GM18519 (cell line): ENCODE measurements at regions not wholly inside any gene's neighbourhood (a gene's known extent, or its start where the extent isn't known, plus 50 kb on each side); places are given as distances from the start of the nearest gene placed in this dataset.

Source experiments
- ATAC-seq: cut with Tn5 transposase; IDR thresholded peaks from one replicate; pipeline ENCODE4 v1.9.1; 2021; ENCODE audit warnings: mild to moderate bottlenecking, moderate library complexity; ENCODE audit not compliant: unreplicated experiment, low FRiP score

- no peak for ATAC-seq
Observed at GRCh38 chr12:20268771-20269170, 99.6 kb upstream of the PDE3A start.

GRCh38 chr12:20269337-20270067, 98.8 kb upstream of the PDE3A start:
- no peak for ATAC-seq

- ATAC-seq, result no peak
Observed at GRCh38 chr12:20270557-20270956, 97.8 kb upstream of the PDE3A start.

- no peak for ATAC-seq
Observed at GRCh38 chr12:20272161-20272560, 96.2 kb upstream of the PDE3A start.

- no peak for ATAC-seq
Observed at GRCh38 chr12:20272801-20273200, 95.5 kb upstream of the PDE3A start.

- ATAC-seq, result no peak
Observed at GRCh38 chr12:20274008-20274407, 94.3 kb upstream of the PDE3A start.

- no peak for ATAC-seq
Observed at GRCh38 chr12:20278276-20278675, 90.1 kb upstream of the PDE3A start.

- ATAC-seq, result no peak
Observed at GRCh38 chr12:20280515-20280914, 87.8 kb upstream of the PDE3A start.

- ATAC-seq, result no peak
Observed at GRCh38 chr12:20282401-20282800, 85.9 kb upstream of the PDE3A start.

- ATAC-seq, result no peak
Observed at GRCh38 chr12:20283482-20283881, 84.9 kb upstream of the PDE3A start.

GRCh38 chr12:20289520-20289919, 78.8 kb upstream of the PDE3A start:
- no peak for ATAC-seq

- no peak for ATAC-seq
Observed at GRCh38 chr12:20300457-20300856, 67.9 kb upstream of the PDE3A start.

GRCh38 chr12:20305470-20305869, 62.9 kb upstream of the PDE3A start:
- no peak for ATAC-seq

- no peak for ATAC-seq
Observed at GRCh38 chr12:20309504-20310148, 58.7 kb upstream of the PDE3A start.

GRCh38 chr12:20314328-20314727, 54.0 kb upstream of the PDE3A start:
- no peak for ATAC-seq

GRCh38 chr12:20317554-20317953, 50.8 kb upstream of the PDE3A start:
- no peak for ATAC-seq
